B cell (primary cell): ENCODE measurements at regions not wholly inside any gene's neighbourhood (a gene's known extent, or its start where the extent isn't known, plus 50 kb on each side); places are given as distances from the start of the nearest gene placed in this dataset.

Experiments
- CTCF ChIP-seq: fragments of 200-600 bp; IDR thresholded peaks from one replicate; pipeline ENCODE4 v1.8.0; 2022; ENCODE audit warnings: antibody characterized with exemption, mild to moderate bottlenecking
- EZH2 ChIP-seq: IDR thresholded peaks from 2 replicates; pipeline ENCODE4 v1.6.1; 2012; ENCODE audit warnings: borderline replicate concordance, low read depth, mild to moderate bottlenecking, moderate library complexity, low read length; ENCODE audit not compliant: insufficient read depth, poor library complexity, severe bottlenecking

- no peak for TF ChIP-seq CTCF
- TF ChIP-seq EZH2: no peak
Observed at GRCh38 chr1:196060539-196060938, 547.7 kb downstream of the KCNT2 start.
